ENCODE measurements at regions not wholly inside any gene's neighbourhood (a gene's known extent, or its start where the extent isn't known, plus 50 kb on each side); places are given as distances from the start of the nearest gene placed in this dataset.

- Histone ChIP-seq H3K9me3 (ENCODE audit: control insufficient read depth in 4 of 4, low read length in 3 of 4) (peaks cover 0 to 4% (median 0%) of the 10 kb centered on the region in 4 donors), H3K36me3 (ENCODE audit: control insufficient read depth in 4 of 4, insufficient read depth in 3 of 4, low read depth in 1 of 4, low read length in 3 of 4) (no peaks in the 10 kb centered on the region), H3K27me3 (ENCODE audit: control insufficient read depth in 4 of 4, insufficient read depth in 4 of 4, low read length in 3 of 4) (no peaks in the 10 kb centered on the region), H3K27ac (ENCODE audit: low read depth in 1 of 2, low read length in 2 of 2) (no peak overlapping the region), H3K4me3 (ENCODE audit: low read depth in 1 of 3, low read length in 3 of 3) (no peak overlapping the region), H3K9ac (ENCODE audit: low read depth in 1 of 2, low read length in 2 of 2) (no peak overlapping the region), H3K4me1 (ENCODE audit: control insufficient read depth in 4 of 4, insufficient read depth in 4 of 4, low read length in 3 of 4) (no peaks in the 10 kb centered on the region)
- WGBS = 85% methylated on average over 4 of the region's 4 CpGs
- TF ChIP-seq, protein P1, sequence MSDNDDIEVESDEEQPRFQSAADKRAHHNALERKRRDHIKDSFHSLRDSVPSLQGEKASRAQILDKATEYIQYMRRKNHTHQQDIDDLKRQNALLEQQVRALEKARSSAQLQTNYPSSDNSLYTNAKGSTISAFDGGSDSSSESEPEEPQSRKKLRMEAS (IDR thresholded peaks at IDR 0.05) = no peak
- TF ChIP-seq RXRA (IDR thresholded peaks at IDR 0.05) (no peak), HNF4G (IDR thresholded peaks at IDR 0.05) (no peak), FOXA2 (IDR thresholded peaks at IDR 0.05) (no peak), REST (IDR thresholded peaks at IDR 0.05) (no peak), JUND (IDR thresholded peaks at IDR 0.05) (no peak), SP1 (IDR thresholded peaks at IDR 0.05) (no peak), FOXA1 (IDR thresholded peaks at IDR 0.05) (no peak), EGR1 (IDR thresholded peaks at IDR 0.05; ENCODE audit: low read depth in 2 of 2) (no peak), TAF1 (conservative IDR thresholded peaks at IDR 0.05) (no peak), YY1 (IDR thresholded peaks at IDR 0.05) (no peak), HNF4A (conservative IDR thresholded peaks at IDR 0.05) (no peak), NR2F2 (IDR thresholded peaks at IDR 0.05) (no peak), RAD21 (IDR thresholded peaks at IDR 0.05) (no peak), CTCF (IDR thresholded peaks at IDR 0.05; ENCODE audit: low read depth, low read length, missing input control) (no peak), ZBTB33 (IDR thresholded peaks at IDR 0.05) (no peak), GABPA (IDR thresholded peaks at IDR 0.05 in 1 of 2, conservative IDR thresholded peaks at IDR 0.05 in 1 of 2) (no peak)
- TF ChIP-seq, protein P2, sequence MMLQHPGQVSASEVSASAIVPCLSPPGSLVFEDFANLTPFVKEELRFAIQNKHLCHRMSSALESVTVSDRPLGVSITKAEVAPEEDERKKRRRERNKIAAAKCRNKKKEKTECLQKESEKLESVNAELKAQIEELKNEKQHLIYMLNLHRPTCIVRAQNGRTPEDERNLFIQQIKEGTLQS (IDR thresholded peaks at IDR 0.05) = no peak
- no peak for DNase-seq (ENCODE audit: low spot score)
Observed at GRCh38 chr13:80591976-80592740, 251.2 kb upstream of the SPRY2 start.
